ENCODE measurements at regions not wholly inside any gene's neighbourhood (a gene's known extent, or its start where the extent isn't known, plus 50 kb on each side); places are given as distances from the start of the nearest gene placed in this dataset.

- Histone ChIP-seq H3K27ac (no peak overlapping the region), H3K4me1 (replicated peaks in 1 of 2) (peaks cover 4 to 33% of the 10 kb centered on the region in 2 donors), H3K4me3 (no peak overlapping the region)
- no peak for ATAC-seq (replicated peaks in 6 of 8)
- WGBS, 10 experiments: 82 to 100% (median 86%) methylated on average over 1 to 3 of the region's 3 CpGs; no CpG with 5 or more reads in 3 of the 10 experiments
- in situ Hi-C loops (cut with MboI; ENCODE audit: low pct_unique_long_range_greater_than_20kb in 2 of 9, low sequenced_read_pairs in 9 of 9, unreplicated experiment in 9 of 9): no loop called here
Observed at GRCh38 chr5:74120585-74120984, 494.6 kb downstream of the ARHGEF28 start.

DNA sequence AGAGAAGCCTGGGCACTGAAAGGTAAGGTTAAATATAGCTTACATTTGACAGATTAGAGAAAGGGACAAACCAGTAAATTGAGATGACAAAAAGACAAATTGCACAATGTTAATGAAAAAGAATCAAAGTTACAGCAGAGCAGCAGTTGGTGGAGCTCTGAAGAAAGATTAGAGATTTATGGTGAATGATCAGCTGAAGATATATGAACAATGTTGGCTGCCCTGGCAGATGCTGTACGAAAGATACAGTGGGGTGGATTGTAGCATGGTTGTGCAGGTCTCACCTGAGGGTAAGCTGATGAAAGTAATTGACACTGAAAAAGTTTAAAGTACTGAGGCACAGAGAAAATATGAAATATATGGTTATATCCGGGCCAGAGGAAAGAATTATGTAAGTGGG, 492.1 kb downstream of the ARHGEF28 start:
- in situ Hi-C loops (cut with MboI; ENCODE audit: low pct_unique_long_range_greater_than_20kb in 2 of 9, low sequenced_read_pairs in 9 of 9, unreplicated experiment in 9 of 9): no loop called here
- peak in 5 of 8 experiments; percentile 25 to 85 (median 69) for ATAC-seq (replicated peaks in 6 of 8)
- 0 to 89% (median 42%) methylated on average over 1 to 2 of the region's 2 CpGs; no CpG with 5 or more reads in 1 of the 10 experiments for WGBS, 10 experiments

DNA sequence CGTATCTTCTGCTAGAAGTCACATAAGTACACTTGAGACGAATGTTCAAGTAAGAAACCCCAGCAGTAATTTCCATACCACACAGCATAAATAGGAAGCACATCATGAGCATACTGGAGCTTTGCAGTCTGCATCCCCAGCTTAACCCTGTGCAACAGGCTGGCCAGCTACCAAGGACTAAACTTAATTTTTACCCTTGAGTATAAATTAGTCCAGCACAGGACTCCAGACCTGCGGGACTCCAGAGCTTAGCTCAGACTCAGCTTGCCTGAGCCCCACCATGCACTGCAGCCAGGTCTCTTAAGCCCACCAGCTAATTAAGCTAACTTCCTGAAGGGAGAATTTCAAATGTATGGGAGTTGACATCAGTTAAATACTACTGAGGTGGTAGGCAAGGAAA, 491.0 kb downstream of the ARHGEF28 start:
- no peak for ATAC-seq (replicated peaks in 6 of 8)
- Histone ChIP-seq H3K4me1 (replicated peaks in 1 of 2) (peaks cover 11 to 45% of the 10 kb centered on the region in 2 donors), H3K27ac (no peak overlapping the region), H3K4me3 (no peak overlapping the region)
- in situ Hi-C loops (cut with MboI; ENCODE audit: low pct_unique_long_range_greater_than_20kb in 2 of 9, low sequenced_read_pairs in 9 of 9, unreplicated experiment in 9 of 9): no loop called here
- WGBS, 10 experiments: 0 to 100% (median 40%) methylated on average over 1 to 3 of the region's 3 CpGs; no CpG with 5 or more reads in 1 of the 10 experiments

More for the DNA sequence above, 492.1 kb downstream of the ARHGEF28 start:
- no peak overlapping the region for H3K27ac ChIP-seq
- H3K4me1 ChIP-seq (replicated peaks in 1 of 2): peaks cover 5 to 46% of the 10 kb centered on the region in 2 donors
- no peak overlapping the region for H3K4me3 ChIP-seq

GRCh38 chr5:74116266-74116665, 490.3 kb downstream of the ARHGEF28 start:
- Histone ChIP-seq H3K27ac (no peak overlapping the region), H3K4me3 (no peak overlapping the region), H3K4me1 (replicated peaks in 1 of 2) (peaks cover 11 to 45% of the 10 kb centered on the region in 2 donors)
- in situ Hi-C loops (cut with MboI; ENCODE audit: low pct_unique_long_range_greater_than_20kb in 2 of 9, low sequenced_read_pairs in 9 of 9, unreplicated experiment in 9 of 9): no loop called here
- peak in 6 of 8 experiments; percentile 15 to 71 (median 37) for ATAC-seq (replicated peaks in 6 of 8)
- 83 to 100% (median 100%) methylated on average over 1 of the region's 1 CpG; no CpG with 5 or more reads in 2 of the 10 experiments for WGBS, 10 experiments

GRCh38 chr5:74113927-74114326, 487.9 kb downstream of the ARHGEF28 start:
- no peak overlapping the region for H3K27ac ChIP-seq
- H3K4me1 ChIP-seq (replicated peaks in 1 of 2): peaks cover 11 to 45% of the 10 kb centered on the region in 2 donors
- ATAC-seq (replicated peaks in 6 of 8): peak in 3 of 8 experiments; percentile 27 to 43 (median 38)
- in situ Hi-C loops (cut with MboI; ENCODE audit: low pct_unique_long_range_greater_than_20kb in 2 of 9, low sequenced_read_pairs in 9 of 9, unreplicated experiment in 9 of 9): no loop called here
- 22 to 73% (median 48%) methylated on average over 1 to 2 of the region's 2 CpGs; no CpG with 5 or more reads in 1 of the 10 experiments for WGBS, 10 experiments
- no peak overlapping the region for H3K4me3 ChIP-seq

GRCh38 chr5:74113196-74113540, 487.2 kb downstream of the ARHGEF28 start:
- H3K27ac ChIP-seq: no peak overlapping the region
- H3K4me1 ChIP-seq (replicated peaks in 1 of 2): peaks cover 11 to 45% of the 10 kb centered on the region in 2 donors
- H3K4me3 ChIP-seq: no peak overlapping the region
- peak in 6 of 8 experiments; percentile 23 to 93 (median 47) for ATAC-seq (replicated peaks in 6 of 8)
- in situ Hi-C loops (cut with MboI; ENCODE audit: low pct_unique_long_range_greater_than_20kb in 2 of 9, low sequenced_read_pairs in 9 of 9, unreplicated experiment in 9 of 9): no loop called here
- 0 to 81% (median 38%) methylated on average over 1 of the region's 1 CpG; no CpG with 5 or more reads in 4 of the 10 experiments for WGBS, 10 experiments

DNA sequence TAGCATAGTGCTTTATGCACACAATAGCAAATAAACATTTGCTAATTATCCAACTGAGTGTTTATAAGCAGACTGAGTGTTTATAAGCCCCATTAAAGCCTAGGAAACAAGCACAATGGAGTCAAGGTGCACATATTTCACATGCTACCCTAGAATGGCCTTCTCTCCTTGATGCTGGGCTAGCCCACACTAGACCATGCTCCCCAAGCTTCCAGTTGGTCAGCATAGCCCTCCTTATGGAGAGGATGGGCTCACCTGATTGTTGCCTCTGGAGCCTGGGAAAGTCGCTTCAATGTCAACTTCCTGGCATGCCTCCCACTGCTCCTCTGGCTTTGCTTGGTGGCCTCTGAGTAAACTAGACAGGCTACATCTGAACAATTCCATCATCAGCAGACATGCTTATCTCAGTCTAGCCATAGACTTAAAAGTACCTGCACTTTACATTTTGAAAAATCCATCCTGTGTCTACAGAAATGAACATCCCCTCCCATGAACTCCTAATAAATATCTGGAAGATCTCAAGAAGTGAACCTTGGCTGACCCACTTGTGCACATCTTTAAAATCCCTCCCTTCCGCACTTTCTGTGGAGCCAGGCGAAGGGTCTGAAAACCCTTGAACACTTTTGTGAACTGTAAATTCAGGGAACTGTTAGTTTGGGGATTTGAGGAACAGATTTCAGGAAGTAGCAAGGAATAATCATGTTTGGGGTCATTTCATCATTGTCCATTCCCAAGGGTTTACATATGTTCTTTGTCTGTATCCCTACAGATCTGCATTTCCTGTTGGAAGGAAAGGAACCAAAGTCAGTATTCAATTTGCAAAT, 486.6 kb downstream of the ARHGEF28 start:
- no peak overlapping the region for H3K4me3 ChIP-seq

GRCh38 chr5:74111764-74112163, 485.8 kb downstream of the ARHGEF28 start:
- in situ Hi-C loops (cut with MboI; ENCODE audit: low pct_unique_long_range_greater_than_20kb in 2 of 9, low sequenced_read_pairs in 9 of 9, unreplicated experiment in 9 of 9): no loop called here
- Histone ChIP-seq H3K27ac (no peak overlapping the region), H3K4me1 (replicated peaks in 1 of 2) (peaks cover 11 to 33% of the 10 kb centered on the region in 2 donors), H3K4me3 (no peak overlapping the region)
- WGBS, 10 experiments: 51 to 96% (median 87%) methylated on average over 2 of the region's 2 CpGs; no CpG with 5 or more reads in 2 of the 10 experiments
- ATAC-seq (replicated peaks in 6 of 8): peak in 1 of 8 experiments; percentile 62

More for the DNA sequence above, 486.6 kb downstream of the ARHGEF28 start:
- ATAC-seq (replicated peaks in 6 of 8): peak in 2 of 8 experiments; percentile 23 to 31
- WGBS, 10 experiments: 0 to 100% (median 94%) methylated on average over 1 to 3 of the region's 3 CpGs; no CpG with 5 or more reads in 1 of the 10 experiments
- in situ Hi-C loops (cut with MboI; ENCODE audit: low pct_unique_long_range_greater_than_20kb in 2 of 9, low sequenced_read_pairs in 9 of 9, unreplicated experiment in 9 of 9): no loop called here
- Histone ChIP-seq H3K27ac (no peak overlapping the region), H3K4me1 (replicated peaks in 1 of 2) (peaks cover 11 to 40% of the 10 kb centered on the region in 2 donors)

DNA sequence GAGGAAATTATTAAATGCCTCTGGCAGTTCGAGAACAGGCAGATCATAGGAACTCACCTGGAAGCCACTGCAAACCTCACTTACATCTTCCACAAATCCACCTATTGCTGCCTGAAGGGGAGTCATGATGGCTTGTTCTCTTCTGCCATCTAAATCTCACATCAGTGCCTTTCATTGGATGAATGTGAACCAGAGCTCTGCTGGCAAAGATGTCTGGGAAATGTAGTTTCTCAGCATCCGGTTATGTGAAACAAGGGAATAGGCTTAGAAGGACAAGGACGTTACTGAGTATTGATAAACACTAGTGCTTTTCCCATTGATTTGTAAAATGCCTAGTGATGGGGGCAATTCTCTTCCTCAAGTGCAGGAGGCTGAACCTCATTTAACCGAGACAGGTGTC, 483.3 kb downstream of the ARHGEF28 start:
- ATAC-seq (replicated peaks in 6 of 8): no peak
- Histone ChIP-seq H3K27ac (no peak overlapping the region), H3K4me3 (no peak overlapping the region), H3K4me1 (replicated peaks in 1 of 2) (peaks cover 7 to 21% of the 10 kb centered on the region in 2 donors)
- in situ Hi-C loops (cut with MboI; ENCODE audit: low pct_unique_long_range_greater_than_20kb in 2 of 9, low sequenced_read_pairs in 9 of 9, unreplicated experiment in 9 of 9): no loop called here
- WGBS, 10 experiments: 55 to 100% (median 87%) methylated on average over 1 to 4 of the region's 4 CpGs; no CpG with 5 or more reads in 1 of the 10 experiments

DNA sequence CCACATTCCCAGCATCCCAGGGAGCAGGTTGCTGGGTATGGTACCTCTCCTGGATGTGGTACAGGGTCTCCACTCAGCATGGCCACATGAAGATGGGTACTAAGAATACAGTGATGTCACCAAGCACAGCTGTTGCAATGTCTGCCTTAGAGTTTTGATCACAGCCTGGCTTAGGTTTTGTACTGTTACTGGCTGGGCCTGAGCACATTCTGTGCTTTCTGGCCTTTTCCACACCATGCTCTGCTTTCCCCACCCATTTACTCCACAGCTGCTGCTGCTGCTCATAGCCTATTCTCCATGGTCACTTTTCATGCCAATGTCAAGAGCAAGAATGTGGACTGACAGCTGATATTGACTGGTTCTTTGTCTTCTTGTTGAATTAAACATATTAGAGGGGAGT, 481.9 kb downstream of the ARHGEF28 start:
- no peak overlapping the region for H3K4me3 ChIP-seq
- H3K4me1 ChIP-seq (replicated peaks in 1 of 2): peaks cover 4 to 6% of the 10 kb centered on the region in 2 donors
- ATAC-seq (replicated peaks in 6 of 8): peak in 1 of 8 experiments; percentile 27
- in situ Hi-C loops (cut with MboI; ENCODE audit: low pct_unique_long_range_greater_than_20kb in 2 of 9, low sequenced_read_pairs in 9 of 9, unreplicated experiment in 9 of 9): no loop called here
- H3K27ac ChIP-seq: no peak overlapping the region

- H3K4me1 ChIP-seq (replicated peaks in 1 of 2): peaks cover 0 to 2% of the 10 kb centered on the region in 2 donors
- 0 to 90% (median 50%) methylated on average over 1 to 3 of the region's 4 CpGs; no CpG with 5 or more reads in 1 of the 10 experiments for WGBS, 10 experiments
- H3K27ac ChIP-seq: no peak overlapping the region
- peak in 2 of 8 experiments; percentile 59 to 70 for ATAC-seq (replicated peaks in 6 of 8)
- in situ Hi-C loops (cut with MboI; ENCODE audit: low pct_unique_long_range_greater_than_20kb in 2 of 9, low sequenced_read_pairs in 9 of 9, unreplicated experiment in 9 of 9): no loop called here
- no peak overlapping the region for H3K4me3 ChIP-seq
Observed at GRCh38 chr5:74105126-74105780, 479.3 kb downstream of the ARHGEF28 start.

- peak in 2 of 8 experiments; percentile 19 to 74 for ATAC-seq (replicated peaks in 6 of 8)
- Histone ChIP-seq H3K4me1 (replicated peaks in 1 of 2) (peaks cover 0 to 2% of the 10 kb centered on the region in 2 donors), H3K4me3 (no peak overlapping the region), H3K27ac (no peak overlapping the region)
- in situ Hi-C loops (cut with MboI; ENCODE audit: low pct_unique_long_range_greater_than_20kb in 2 of 9, low sequenced_read_pairs in 9 of 9, unreplicated experiment in 9 of 9): no loop called here
- 63 to 97% (median 89%) methylated on average over 1 to 14 of the region's 15 CpGs for WGBS, 10 experiments
Observed at GRCh38 chr5:74103131-74104023, 477.4 kb downstream of the ARHGEF28 start.
